ENCODE measurements at regions not wholly inside any gene's neighbourhood (a gene's known extent, or its start where the extent isn't known, plus 50 kb on each side); places are given as distances from the start of the nearest gene placed in this dataset.

- no peak for DNase-seq
Measured at GRCh38 chr13:31081316-31081715, 80.4 kb downstream of the HSPH1 start.

GRCh38 chr13:31074756-31075155, 86.9 kb downstream of the HSPH1 start:
- DNase-seq: no peak

- DNase-seq: no peak
Measured at GRCh38 chr13:31073859-31074718, 87.6 kb downstream of the HSPH1 start.

GRCh38 chr13:31072041-31072440, 89.7 kb downstream of the HSPH1 start:
- no peak for DNase-seq

GRCh38 chr13:31069808-31070534, 91.7 kb downstream of the HSPH1 start:
- DNase-seq: no peak

GRCh38 chr13:31068119-31068423, 93.6 kb downstream of the HSPH1 start:
- no peak for DNase-seq

GRCh38 chr13:31067416-31068118, 94.1 kb downstream of the HSPH1 start:
- no peak for DNase-seq

- no peak for DNase-seq
Measured at GRCh38 chr13:31064636-31065035, 97.1 kb downstream of the HSPH1 start.

- no peak for DNase-seq
Measured at GRCh38 chr13:31063772-31064171, 97.9 kb downstream of the HSPH1 start.

- DNase-seq: no peak
Measured at GRCh38 chr13:31060655-31061054, 101.0 kb downstream of the HSPH1 start.

GRCh38 chr13:31060220-31060619, 101.5 kb downstream of the HSPH1 start:
- DNase-seq: no peak

- no peak for DNase-seq
Measured at GRCh38 chr13:31057403-31058033, 104.2 kb downstream of the HSPH1 start.

- DNase-seq: no peak
Measured at GRCh38 chr13:31056644-31057271, 104.9 kb downstream of the HSPH1 start.

- no peak for DNase-seq
Measured at GRCh38 chr13:31055589-31055988, 106.1 kb downstream of the HSPH1 start.

GRCh38 chr13:31054632-31055031, 107.1 kb downstream of the HSPH1 start:
- no peak for DNase-seq

GRCh38 chr13:31053896-31054295, 107.8 kb downstream of the HSPH1 start:
- no peak for DNase-seq

- no peak for DNase-seq
Measured at GRCh38 chr13:31053091-31053490, 108.6 kb downstream of the HSPH1 start.

GRCh38 chr13:31052478-31052877, 109.2 kb downstream of the HSPH1 start:
- no peak for DNase-seq

- no peak for DNase-seq
Measured at GRCh38 chr13:31051999-31052398, 109.7 kb downstream of the HSPH1 start.

- DNase-seq: no peak
Measured at GRCh38 chr13:31050486-31051400, 111.0 kb downstream of the HSPH1 start.

GRCh38 chr13:31049833-31050232, 111.9 kb downstream of the HSPH1 start:
- DNase-seq: no peak

- DNase-seq: no peak
Measured at GRCh38 chr13:31049083-31049482, 112.6 kb downstream of the HSPH1 start.
